ENCODE measurements at regions not wholly inside any gene's neighbourhood (a gene's known extent, or its start where the extent isn't known, plus 50 kb on each side); places are given as distances from the start of the nearest gene placed in this dataset.
"Not testable (repeated sequence)": the region's sequence is repeated elsewhere in the genome, so short reads cannot be mapped to it uniquely, and the experiment has no call there.

- ATAC-seq, result no peak
- intact Hi-C loops (cut with DNase I), result no loop called here
- TF ChIP-seq CTCF (IDR thresholded peaks at IDR 0.05), result no peak
- TF ChIP-seq POLR2A (IDR thresholded peaks at IDR 0.05), result no peak
- Histone ChIP-seq H3K27ac (no peak overlapping the region), H3K4me1 (no peaks in the 10 kb centered on the region), H3K27me3 (no peaks in the 10 kb centered on the region), H3K9me3 (peaks cover 0 to 8% (median 0%) of the 10 kb centered on the region in 12 donors), H3K4me3 (no peak overlapping the region), H3K36me3 (no peaks in the 10 kb centered on the region)
- 78 to 92% (median 84%) methylated on average over 1 of the region's 1 CpG for WGBS, 4 donors
- DNase-seq, result no peak
Measured at GRCh38 chr11:15349413-15349812, 234.7 kb downstream of the INSC start.

- no peak for ATAC-seq
- WGBS, 4 donors, result 77 to 80% (median 79%) methylated on average over 2 of the region's 2 CpGs
- no peak for DNase-seq
- Histone ChIP-seq H3K4me1 (no peaks in the 10 kb centered on the region), H3K36me3 (no peaks in the 10 kb centered on the region), H3K27me3 (peaks cover 0 to 7% (median 0%) of the 10 kb centered on the region in 9 donors), H3K4me3 (no peak overlapping the region), H3K9me3 (no peaks in the 10 kb centered on the region), H3K27ac (no peak overlapping the region)
- no peak for TF ChIP-seq CTCF (IDR thresholded peaks at IDR 0.05)
- TF ChIP-seq POLR2A (IDR thresholded peaks at IDR 0.05), result no peak
- intact Hi-C loops (cut with DNase I), result no loop called here
Measured at GRCh38 chr11:15361316-15361715, 246.6 kb downstream of the INSC start.

DNA sequence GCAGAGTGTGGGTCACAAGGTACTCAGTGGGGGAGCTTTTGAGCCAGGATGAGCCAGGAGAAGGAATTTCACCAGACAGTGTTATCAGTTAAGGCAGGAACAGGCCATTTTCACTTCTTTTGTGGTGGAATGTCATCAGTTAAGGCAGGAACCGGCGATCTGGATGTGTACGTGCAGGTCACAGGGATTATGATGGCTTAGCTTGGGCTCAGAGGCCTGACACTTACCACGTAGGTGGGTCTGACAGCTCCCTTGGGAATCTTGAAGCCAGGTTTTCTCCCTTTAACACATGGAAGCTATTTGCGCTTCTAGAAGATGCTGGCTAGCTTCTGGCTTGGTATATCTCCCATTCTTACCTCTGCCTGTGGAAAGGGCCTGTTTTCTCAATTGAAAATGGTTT is 250.6 kb downstream of the INSC start:
- H3K36me3 ChIP-seq; intact Hi-C loops (cut with DNase I); H3K4me3 ChIP-seq; ATAC-seq; DNase-seq; H3K9me3 ChIP-seq; H3K27ac ChIP-seq; H3K4me1 ChIP-seq; H3K27me3 ChIP-seq: not testable (repeated sequence)
- 51 to 62% (median 59%) methylated on average over 5 of the region's 5 CpGs for WGBS, 4 donors

- Histone ChIP-seq H3K4me3 (no peak overlapping the region), H3K27ac (no peak overlapping the region), H3K9me3 (no peaks in the 10 kb centered on the region), H3K36me3 (no peaks in the 10 kb centered on the region), H3K4me1 (no peaks in the 10 kb centered on the region), H3K27me3 (peaks cover 0 to 2% (median 0%) of the 10 kb centered on the region in 9 donors)
- WGBS, 4 donors, result 43 to 45% (median 44%) methylated on average over 6 of the region's 6 CpGs
- DNase-seq (no peak), ATAC-seq (no peak)
- no peak for TF ChIP-seq POLR2A (IDR thresholded peaks at IDR 0.05)
- no peak for TF ChIP-seq CTCF (IDR thresholded peaks at IDR 0.05)
- intact Hi-C loops (cut with DNase I), result no loop called here
Measured at GRCh38 chr11:15367695-15368094, 253.0 kb downstream of the INSC start.

DNA sequence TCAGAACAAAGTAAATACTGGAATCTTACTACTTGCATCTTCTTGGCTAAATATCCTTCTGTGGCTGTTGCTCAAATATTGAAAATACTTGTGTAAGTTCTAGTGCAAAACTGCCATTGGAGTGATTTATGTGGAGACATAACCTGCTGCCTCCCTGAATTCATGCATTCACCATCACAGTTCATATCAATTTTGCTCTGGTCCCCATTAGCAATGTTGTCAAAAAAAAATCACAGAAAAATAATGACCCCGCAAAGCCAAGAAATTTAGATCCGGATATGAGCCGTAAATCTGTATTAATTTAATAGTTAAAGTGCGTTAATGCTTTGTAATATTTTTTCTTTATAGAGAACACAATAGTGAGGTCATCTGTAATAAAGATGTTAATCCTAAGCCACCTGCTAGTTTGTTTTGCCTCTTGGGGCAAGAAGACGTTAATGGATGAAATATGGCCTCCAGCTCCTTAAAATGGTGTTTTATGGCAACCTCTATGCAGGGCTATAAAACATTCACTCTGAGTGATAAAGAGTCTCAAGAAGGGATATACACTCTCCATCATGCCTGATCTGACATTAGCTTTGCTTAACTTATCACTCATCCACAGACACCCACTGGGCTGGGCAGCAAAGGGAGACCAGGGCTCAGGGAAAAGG is 255.9 kb downstream of the INSC start:
- TF ChIP-seq POLR2A (IDR thresholded peaks at IDR 0.05) (no peak), CTCF (IDR thresholded peaks at IDR 0.05) (no peak)
- Histone ChIP-seq H3K36me3 (no peaks in the 10 kb centered on the region), H3K9me3 (no peaks in the 10 kb centered on the region), H3K27ac (no peak overlapping the region), H3K27me3 (peaks cover 0 to 2% (median 0%) of the 10 kb centered on the region in 9 donors), H3K4me1 (no peaks in the 10 kb centered on the region), H3K4me3 (no peak overlapping the region)
- WGBS, 4 donors, result 88 to 92% (median 91%) methylated on average over 5 of the region's 5 CpGs
- intact Hi-C loops (cut with DNase I), result no loop called here
- no peak for DNase-seq
- ATAC-seq, result no peak
